ENCODE measurements at regions not wholly inside any gene's neighbourhood (a gene's known extent, or its start where the extent isn't known, plus 50 kb on each side); places are given as distances from the start of the nearest gene placed in this dataset.

DNA sequence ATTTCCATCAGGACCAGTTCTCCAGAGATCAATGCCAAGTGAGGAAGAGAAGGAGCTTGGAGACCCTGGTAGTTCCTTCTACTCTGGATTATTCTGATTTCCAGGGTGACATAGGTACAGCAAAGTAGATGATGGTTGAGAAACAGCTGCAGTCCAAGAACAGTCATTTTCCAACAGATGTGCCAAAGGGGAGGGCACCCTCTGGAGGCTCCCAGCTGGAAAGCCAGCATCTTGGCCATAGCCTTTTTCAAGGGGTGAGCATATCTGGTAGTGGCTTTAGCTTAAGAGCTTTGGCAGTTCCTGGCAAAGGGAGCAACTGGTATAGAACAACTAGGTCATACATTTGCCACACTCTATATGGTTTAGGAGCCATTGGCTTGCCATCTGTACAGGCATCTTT, 492.7 kb downstream of the RASEF start:
- ChIA-PET CTCF (interaction anchor here (1.1 kb wide), 1 partner anchor 15 kb away, joined by 3 read pairs; no protein-coding TSS in a partner anchor), POLR2A (ENCODE audit: low non-redundant PET) (no interaction called here)
- TF ChIP-seq, protein P1, sequence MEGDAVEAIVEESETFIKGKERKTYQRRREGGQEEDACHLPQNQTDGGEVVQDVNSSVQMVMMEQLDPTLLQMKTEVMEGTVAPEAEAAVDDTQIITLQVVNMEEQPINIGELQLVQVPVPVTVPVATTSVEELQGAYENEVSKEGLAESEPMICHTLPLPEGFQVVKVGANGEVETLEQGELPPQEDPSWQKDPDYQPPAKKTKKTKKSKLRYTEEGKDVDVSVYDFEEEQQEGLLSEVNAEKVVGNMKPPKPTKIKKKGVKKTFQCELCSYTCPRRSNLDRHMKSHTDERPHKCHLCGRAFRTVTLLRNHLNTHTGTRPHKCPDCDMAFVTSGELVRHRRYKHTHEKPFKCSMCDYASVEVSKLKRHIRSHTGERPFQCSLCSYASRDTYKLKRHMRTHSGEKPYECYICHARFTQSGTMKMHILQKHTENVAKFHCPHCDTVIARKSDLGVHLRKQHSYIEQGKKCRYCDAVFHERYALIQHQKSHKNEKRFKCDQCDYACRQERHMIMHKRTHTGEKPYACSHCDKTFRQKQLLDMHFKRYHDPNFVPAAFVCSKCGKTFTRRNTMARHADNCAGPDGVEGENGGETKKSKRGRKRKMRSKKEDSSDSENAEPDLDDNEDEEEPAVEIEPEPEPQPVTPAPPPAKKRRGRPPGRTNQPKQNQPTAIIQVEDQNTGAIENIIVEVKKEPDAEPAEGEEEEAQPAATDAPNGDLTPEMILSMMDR (conservative IDR thresholded peaks at IDR 0.05; ENCODE audit: low read depth), result no peak

DNA sequence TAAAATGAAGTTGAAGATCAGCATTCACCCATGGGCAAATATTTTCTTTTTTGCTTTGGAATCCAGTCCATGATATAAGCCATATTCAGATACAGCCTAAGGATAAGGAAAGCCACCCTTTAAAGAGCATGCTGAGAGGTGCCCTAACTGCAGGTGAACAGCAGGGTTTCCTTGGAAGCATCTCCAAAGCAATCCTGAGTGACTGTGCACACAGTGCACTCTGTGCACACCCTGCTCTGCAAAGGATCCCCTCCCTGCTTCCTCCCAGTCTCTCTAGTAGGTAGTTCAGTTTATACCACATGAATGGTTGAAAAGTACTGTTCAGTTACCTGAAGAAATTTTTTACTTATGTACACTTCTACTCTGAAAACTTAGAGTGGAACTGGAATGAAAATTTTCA, 491.4 kb downstream of the RASEF start:
- TF ChIP-seq, protein P1 (conservative IDR thresholded peaks at IDR 0.05; ENCODE audit: low read depth), result no peak
- ChIA-PET POLR2A (ENCODE audit: low non-redundant PET) (no interaction called here), CTCF (no interaction called here)
- H3K27ac ChIP-seq, result no peak overlapping the region
- DNase-seq (ENCODE audit: low spot score), result no peak

More for the DNA sequence above, 492.7 kb downstream of the RASEF start:
- peak; percentile 19 for DNase-seq (ENCODE audit: low spot score)
- no peak overlapping the region for H3K27ac ChIP-seq

DNA sequence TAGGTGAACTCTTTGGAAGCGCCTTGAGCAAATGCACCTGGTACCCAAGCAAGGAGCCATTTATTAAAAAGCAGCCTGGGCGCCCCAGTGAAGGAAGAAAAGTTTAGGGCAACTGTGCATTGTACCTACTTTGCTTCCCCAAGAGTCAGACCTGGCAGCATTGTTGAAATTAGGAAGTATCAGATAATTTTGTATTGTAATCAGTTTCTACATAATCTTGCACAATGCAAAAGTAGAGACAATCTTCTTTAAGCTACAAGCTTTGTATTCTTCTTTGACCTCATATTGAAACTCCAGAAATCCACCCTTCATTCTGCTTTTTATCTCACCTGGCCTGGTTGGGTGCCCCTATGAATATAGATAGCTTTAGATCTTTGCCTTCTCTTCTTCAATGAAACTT, 490.8 kb downstream of the RASEF start:
- TF ChIP-seq, protein P1 (conservative IDR thresholded peaks at IDR 0.05; ENCODE audit: low read depth), result no peak
- H3K27ac ChIP-seq, result no peak overlapping the region
- DNase-seq (ENCODE audit: low spot score), result no peak
- ChIA-PET CTCF (interaction anchor here (0.8 kb wide), 1 partner anchor 1645 kb away, joined by 4 read pairs; no protein-coding TSS in a partner anchor), POLR2A (ENCODE audit: low non-redundant PET) (no interaction called here)

DNA sequence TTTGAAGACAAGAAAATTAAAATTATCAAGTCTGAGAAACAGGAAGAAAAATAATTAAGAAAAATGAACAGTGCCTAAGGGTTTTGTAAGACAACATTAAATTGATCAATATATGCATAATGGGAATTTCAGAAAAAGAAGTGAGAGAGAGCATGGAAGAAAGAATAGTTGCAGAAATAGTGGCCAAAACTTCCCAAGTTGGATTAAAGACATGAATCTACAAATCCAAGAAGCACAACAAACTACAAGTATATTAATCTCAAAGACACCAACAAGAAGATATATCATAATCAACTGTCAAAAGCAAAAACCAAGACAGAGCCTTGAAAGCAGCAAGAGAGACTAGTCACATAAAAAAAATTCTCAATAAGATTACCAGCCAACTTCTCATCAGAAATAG, 488.0 kb downstream of the RASEF start:
- CTCF ChIA-PET, result interaction anchor here (0.7 kb wide), 1 partner anchor 459 kb away, joined by 3 read pairs; no protein-coding TSS in a partner anchor
- DNase-seq (ENCODE audit: low spot score), result no peak
- POLR2A ChIA-PET (ENCODE audit: low non-redundant PET), result no interaction called here
- H3K27ac ChIP-seq, result no peak overlapping the region
- TF ChIP-seq, protein P1 (conservative IDR thresholded peaks at IDR 0.05; ENCODE audit: low read depth), result no peak

DNA sequence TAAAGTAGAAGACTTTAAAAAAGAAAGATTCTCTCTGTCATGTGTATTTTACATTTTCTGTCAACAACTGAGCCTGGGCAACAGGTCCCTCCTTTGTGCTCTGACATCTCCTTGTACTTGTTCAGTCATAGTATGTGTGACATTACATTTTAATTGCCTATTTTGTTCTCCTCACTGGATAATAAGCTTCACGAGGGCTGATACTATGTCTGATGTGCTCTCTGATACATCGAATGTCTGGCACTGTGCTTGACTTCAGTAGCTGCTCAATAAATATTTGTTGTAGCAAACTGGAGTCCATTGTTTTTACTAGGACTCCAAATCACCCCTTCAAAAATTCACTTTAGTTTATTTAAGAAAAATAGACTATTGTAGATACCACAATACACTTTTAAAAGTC, 482.0 kb downstream of the RASEF start:
- TF ChIP-seq, protein P1 (conservative IDR thresholded peaks at IDR 0.05; ENCODE audit: low read depth), result no peak
- no peak overlapping the region for H3K27ac ChIP-seq
- ChIA-PET CTCF (no interaction called here), POLR2A (ENCODE audit: low non-redundant PET) (no interaction called here)
- no peak for DNase-seq (ENCODE audit: low spot score)

DNA sequence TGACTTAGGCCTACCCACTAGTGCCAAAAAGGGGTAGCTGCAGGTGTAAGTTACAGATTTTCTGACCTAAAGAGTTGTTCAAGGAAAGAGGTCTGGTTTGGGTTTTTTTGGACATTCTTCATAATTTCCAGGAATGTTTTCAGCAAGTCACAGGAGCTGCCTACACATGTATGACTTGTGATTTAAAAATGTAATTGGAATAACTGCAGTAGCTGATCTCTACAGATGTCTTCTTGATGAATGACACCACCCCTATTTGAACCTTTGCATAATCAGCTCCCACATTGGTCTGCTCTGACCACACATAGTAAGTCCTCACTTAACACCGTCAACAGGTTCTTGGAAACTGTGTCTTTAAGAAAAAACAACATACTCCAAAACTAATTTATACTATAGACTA, 481.4 kb downstream of the RASEF start:
- TF ChIP-seq, protein P1 (conservative IDR thresholded peaks at IDR 0.05; ENCODE audit: low read depth), result no peak
- POLR2A ChIA-PET (ENCODE audit: low non-redundant PET), result no interaction called here
- CTCF ChIA-PET, result no interaction called here
- no peak overlapping the region for H3K27ac ChIP-seq
- DNase-seq (ENCODE audit: low spot score), result no peak

DNA sequence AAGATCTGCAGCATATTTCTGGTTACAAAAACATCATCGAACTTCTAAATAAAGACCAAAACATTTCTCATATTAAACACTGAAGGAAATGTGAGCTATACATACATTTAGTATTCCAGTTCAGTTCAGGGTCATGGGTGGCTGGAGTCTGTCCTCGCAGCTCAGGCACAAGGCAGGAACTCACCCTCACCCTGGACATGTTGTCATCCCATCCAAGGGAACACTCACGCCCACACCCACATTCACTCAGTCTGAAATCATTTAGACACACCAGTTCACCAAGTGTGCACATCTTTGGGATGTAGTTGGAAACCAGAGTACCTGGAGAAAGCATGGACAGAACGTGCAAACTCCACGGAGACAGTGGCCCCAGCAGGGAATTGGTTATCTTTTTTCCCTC, 481.0 kb downstream of the RASEF start:
- CTCF ChIA-PET, result no interaction called here
- POLR2A ChIA-PET (ENCODE audit: low non-redundant PET), result no interaction called here
- TF ChIP-seq, protein P1 (conservative IDR thresholded peaks at IDR 0.05; ENCODE audit: low read depth), result no peak
- DNase-seq (ENCODE audit: low spot score), result no peak
- no peak overlapping the region for H3K27ac ChIP-seq

All from RWPE1 (cell line).